Mesothelial cell of epicardium (in vitro differentiated cells): ENCODE measurements at regions not wholly inside any gene's neighbourhood (a gene's known extent, or its start where the extent isn't known, plus 50 kb on each side); places are given as distances from the start of the nearest gene placed in this dataset.

Source experiments
- DNase-seq, 2 experiments: peaks; one replicate each; pipeline ENCODE4 v3.0.0; 2021; ENCODE audit warnings: low spot score in 2 of 2; ENCODE audit not compliant: unreplicated experiment in 2 of 2
- H3K27ac Mint-ChIP-seq: 2 replicates; pipeline ENCODE4 v1.8.0; 2021; ENCODE audit warnings: mixed read lengths
- H3K27me3 Mint-ChIP-seq: 2 replicates; pipeline ENCODE4 v1.8.0; 2021; ENCODE audit warnings: low read depth, mixed read lengths
- H3K36me3 Mint-ChIP-seq: 2 replicates; pipeline ENCODE4 v1.8.0; 2021; ENCODE audit warnings: mixed read lengths
- H3K4me1 Mint-ChIP-seq: 2 replicates; pipeline ENCODE4 v1.8.0; 2021; ENCODE audit warnings: mixed read lengths
- H3K4me3 Mint-ChIP-seq: 2 replicates; pipeline ENCODE4 v1.8.0; 2021; ENCODE audit warnings: mild to moderate bottlenecking, moderate library complexity, mixed read lengths
- H3K9me3 Mint-ChIP-seq: 2 replicates; pipeline ENCODE4 v1.8.0; 2021; ENCODE audit warnings: mixed read lengths
- TF ChIP-seq, protein P1 (sequence below): fragments of 200-600 bp; sonication (generic); IDR thresholded peaks from one replicate; pipeline ENCODE4 v1.5.0; 2021; ENCODE audit warnings: antibody characterized with exemption; ENCODE audit not compliant: unreplicated experiment

DNA sequence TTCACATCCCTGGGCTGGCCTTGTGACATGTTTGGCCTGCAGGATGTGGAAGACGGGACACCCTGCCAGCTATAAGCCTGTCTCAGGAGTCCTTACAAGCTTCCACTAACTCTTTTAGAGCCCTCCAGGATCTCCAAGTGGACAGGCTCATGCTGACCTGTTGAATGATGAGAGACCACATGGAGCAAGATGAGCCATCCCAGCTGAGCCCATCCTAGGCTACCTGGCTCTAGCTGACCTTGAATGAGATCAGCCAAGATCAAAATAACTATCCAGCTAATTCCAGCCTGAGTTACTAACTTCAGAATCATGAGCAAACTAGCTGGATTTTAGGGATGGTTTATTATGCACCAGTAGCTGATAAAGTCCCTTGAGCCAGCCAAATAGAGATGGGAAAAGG is 169.5 kb downstream of the TFAP2C start:
- peaks cover 13% of the 10 kb centered on the region for H3K9me3 Mint-ChIP-seq
- no peak for DNase-seq
- H3K4me1 Mint-ChIP-seq, result peaks cover 16% of the 10 kb centered on the region
- TF ChIP-seq, protein P1, sequence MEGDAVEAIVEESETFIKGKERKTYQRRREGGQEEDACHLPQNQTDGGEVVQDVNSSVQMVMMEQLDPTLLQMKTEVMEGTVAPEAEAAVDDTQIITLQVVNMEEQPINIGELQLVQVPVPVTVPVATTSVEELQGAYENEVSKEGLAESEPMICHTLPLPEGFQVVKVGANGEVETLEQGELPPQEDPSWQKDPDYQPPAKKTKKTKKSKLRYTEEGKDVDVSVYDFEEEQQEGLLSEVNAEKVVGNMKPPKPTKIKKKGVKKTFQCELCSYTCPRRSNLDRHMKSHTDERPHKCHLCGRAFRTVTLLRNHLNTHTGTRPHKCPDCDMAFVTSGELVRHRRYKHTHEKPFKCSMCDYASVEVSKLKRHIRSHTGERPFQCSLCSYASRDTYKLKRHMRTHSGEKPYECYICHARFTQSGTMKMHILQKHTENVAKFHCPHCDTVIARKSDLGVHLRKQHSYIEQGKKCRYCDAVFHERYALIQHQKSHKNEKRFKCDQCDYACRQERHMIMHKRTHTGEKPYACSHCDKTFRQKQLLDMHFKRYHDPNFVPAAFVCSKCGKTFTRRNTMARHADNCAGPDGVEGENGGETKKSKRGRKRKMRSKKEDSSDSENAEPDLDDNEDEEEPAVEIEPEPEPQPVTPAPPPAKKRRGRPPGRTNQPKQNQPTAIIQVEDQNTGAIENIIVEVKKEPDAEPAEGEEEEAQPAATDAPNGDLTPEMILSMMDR, result no peak
- H3K4me3 Mint-ChIP-seq, result no peak overlapping the region
- H3K27ac Mint-ChIP-seq, result no peak overlapping the region
- H3K36me3 Mint-ChIP-seq, result peaks cover 5% of the 10 kb centered on the region
- peaks cover 6% of the 10 kb centered on the region for H3K27me3 Mint-ChIP-seq

DNA sequence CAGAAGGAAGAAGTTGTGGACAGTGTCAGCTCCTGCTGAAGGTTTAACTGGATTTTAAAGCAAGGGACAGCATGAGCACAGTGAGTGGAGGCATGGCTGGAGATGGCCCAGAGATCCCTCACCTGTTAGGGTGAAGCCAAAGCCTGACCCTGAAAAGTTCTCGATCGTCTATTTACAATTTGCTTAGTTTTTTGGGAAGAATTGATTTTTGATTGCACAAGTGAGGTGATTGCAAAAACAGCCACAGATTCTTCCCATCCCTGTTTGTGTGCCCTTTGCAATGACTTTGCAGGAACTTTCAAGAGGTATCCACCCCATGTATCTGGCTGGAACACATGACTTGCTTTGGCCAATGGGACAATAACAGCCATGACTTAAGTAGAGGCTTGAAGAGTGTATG is 170.1 kb downstream of the TFAP2C start:
- H3K4me3 Mint-ChIP-seq, result no peak overlapping the region
- peaks cover 16% of the 10 kb centered on the region for H3K4me1 Mint-ChIP-seq
- TF ChIP-seq, protein P1, result no peak
- DNase-seq, result no peak
- peaks cover 13% of the 10 kb centered on the region for H3K9me3 Mint-ChIP-seq
- H3K27me3 Mint-ChIP-seq, result peaks cover 2% of the 10 kb centered on the region
- peaks cover 5% of the 10 kb centered on the region for H3K36me3 Mint-ChIP-seq
- no peak overlapping the region for H3K27ac Mint-ChIP-seq

DNA sequence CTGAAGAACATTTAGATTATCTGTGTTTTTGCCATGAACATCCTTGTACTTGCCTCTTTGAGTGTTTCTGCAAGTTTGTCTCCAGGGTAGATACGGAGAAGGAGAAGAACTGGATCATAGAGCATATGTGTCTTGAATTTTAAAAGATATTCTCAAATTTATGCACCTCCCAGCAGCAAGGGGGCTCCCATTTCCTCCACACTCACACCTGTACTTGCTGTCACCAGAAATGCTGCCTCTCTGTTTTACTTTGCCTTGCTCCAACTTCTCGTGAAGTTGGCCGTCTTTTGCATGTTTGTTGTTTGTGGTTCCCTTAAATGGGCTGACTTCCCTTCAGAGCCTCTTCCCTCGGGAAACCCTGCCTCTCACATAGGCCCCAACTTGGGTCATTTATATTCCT is 171.0 kb downstream of the TFAP2C start:
- Mint-ChIP-seq H3K27me3 (no peaks in the 10 kb centered on the region), H3K27ac (no peak overlapping the region), H3K9me3 (peaks cover 13% of the 10 kb centered on the region), H3K36me3 (peaks cover 5% of the 10 kb centered on the region), H3K4me3 (no peak overlapping the region), H3K4me1 (peaks cover 16% of the 10 kb centered on the region)
- TF ChIP-seq, protein P1, result no peak
- no peak for DNase-seq

DNA sequence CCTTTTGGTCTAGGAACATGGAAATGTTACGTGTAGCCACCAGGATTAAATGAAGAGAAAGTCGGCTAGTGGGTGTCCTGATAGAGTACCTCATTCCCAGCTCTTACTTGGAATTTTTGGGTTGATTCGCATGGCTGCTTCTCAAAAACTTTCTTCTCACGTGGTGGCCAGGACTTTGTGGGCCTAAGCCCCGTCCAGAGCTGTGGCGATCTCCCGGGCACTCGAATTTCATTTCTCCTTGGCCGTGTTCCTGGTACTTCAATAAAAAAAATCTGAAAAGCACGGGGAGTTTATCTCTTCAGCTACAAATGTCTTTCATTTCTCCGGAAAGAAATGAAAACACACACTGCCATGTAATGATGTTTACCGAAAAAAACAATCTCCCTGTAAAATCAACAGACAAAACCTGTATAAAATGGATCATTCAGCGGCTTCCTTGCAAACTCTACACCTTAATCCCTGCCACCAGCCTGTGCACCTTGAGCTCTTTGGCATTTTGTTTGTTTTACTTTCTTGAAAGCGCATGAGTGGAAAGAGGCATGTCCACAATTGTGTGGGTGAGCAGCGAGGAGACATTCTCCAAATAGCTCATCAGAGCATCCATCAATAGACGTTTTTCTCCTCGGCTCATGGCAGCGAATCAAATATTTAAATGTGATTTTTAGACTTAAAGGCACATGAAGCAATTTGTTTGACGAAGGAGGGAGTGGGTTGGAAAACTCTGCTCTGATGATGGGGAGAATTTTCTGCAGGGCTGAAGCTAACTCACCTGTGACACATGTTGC is 173.1 kb downstream of the TFAP2C start:
- no peak for DNase-seq
- TF ChIP-seq, protein P1, result no peak
- Mint-ChIP-seq H3K36me3 (peaks cover 5% of the 10 kb centered on the region), H3K4me1 (peaks cover 22% of the 10 kb centered on the region), H3K9me3 (peaks cover 13% of the 10 kb centered on the region), H3K27me3 (no peaks in the 10 kb centered on the region), H3K27ac (peak overlapping the region; percentile 95), H3K4me3 (peak overlapping the region; percentile 36)

DNA sequence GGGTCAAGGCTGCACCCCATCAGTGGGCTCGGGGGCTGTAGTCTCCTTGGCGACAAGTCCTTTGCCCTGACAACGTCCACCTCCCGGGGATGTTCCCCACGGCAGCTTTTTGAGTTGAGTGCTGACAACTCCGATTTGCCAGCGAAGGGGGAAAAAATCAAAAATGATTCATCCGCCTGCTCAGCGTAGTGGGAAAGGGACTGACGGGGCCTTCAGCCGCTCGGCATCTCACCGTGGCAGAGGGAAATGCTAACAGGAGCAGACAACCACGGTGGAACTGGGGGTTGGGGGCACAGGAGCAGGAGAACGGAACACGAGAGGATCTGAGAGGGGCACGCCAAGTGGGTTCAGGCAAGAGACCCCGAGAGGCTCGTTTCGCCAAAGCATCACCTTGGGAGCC is 173.7 kb downstream of the TFAP2C start:
- no peak for DNase-seq
- peak overlapping the region; percentile 95 for H3K27ac Mint-ChIP-seq
- H3K9me3 Mint-ChIP-seq, result peaks cover 13% of the 10 kb centered on the region
- no peaks in the 10 kb centered on the region for H3K27me3 Mint-ChIP-seq
- no peak overlapping the region for H3K4me3 Mint-ChIP-seq
- peaks cover 26% of the 10 kb centered on the region for H3K4me1 Mint-ChIP-seq
- TF ChIP-seq, protein P1, result no peak
- peaks cover 5% of the 10 kb centered on the region for H3K36me3 Mint-ChIP-seq

DNA sequence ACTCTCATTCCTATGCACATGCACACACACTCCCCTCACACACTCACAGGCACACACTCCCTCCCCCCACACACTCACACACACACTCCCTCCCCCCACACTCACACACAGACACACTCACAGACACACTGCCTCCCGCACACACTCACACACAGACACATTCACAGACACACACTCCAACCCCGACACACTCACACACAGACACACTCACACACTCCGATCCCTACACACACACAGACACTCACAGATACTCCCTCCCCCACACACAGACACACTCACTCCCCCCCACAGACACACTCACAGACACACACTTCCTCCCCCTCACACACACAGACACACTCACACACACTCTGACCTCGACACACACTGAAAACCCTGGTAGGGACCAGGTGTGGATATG is 176.2 kb downstream of the TFAP2C start:
- TF ChIP-seq, protein P1, result no peak
- Mint-ChIP-seq H3K4me3 (no peak overlapping the region), H3K27ac (no peak overlapping the region), H3K27me3 (no peaks in the 10 kb centered on the region), H3K9me3 (no peaks in the 10 kb centered on the region), H3K4me1 (peaks cover 41% of the 10 kb centered on the region), H3K36me3 (no peaks in the 10 kb centered on the region)
- no peak for DNase-seq
